ENCODE measurements at regions not wholly inside any gene's neighbourhood (a gene's known extent, or its start where the extent isn't known, plus 50 kb on each side); places are given as distances from the start of the nearest gene placed in this dataset.
A peak's percentile ranks its signal among the peaks of the same experiment; 100 is the strongest.

DNA sequence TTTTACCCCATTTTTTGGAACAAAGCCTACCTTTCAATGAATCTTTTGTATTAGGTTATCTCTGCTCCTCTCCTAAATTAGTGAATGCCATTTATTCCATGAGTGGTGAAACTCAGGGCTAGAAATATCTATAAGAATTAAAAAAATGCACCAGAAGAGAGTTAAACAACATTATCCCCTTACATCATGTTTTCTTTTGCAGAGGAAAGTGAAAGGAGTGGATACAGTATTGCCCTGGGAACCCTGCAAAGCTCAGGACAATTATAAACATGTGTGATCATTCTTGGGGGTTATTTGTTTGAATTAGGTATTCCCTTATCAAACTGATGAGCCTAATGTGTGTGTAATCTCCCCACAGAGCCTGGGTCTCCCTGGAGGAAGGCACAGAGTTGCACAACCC, 559.2 kb downstream of the RNF144A start:
- DNase-seq, result no peak

DNA sequence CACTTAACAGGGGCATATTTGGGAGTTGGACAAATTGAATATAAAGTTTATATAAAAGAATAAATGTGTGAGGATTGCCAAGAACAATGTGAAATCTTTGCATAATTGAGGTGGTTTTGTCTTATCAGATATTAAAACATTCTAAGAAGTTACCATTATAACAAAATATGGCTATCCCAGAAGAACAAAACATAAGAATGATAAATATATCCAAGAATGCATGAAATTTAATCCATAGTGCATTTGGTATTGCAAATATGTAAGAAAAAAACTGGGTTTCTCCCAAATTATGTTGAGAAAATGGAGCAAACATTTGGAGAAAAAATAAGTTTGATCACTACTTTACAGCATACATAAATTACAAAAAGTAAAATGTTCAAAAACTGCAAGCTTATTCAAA, 562.4 kb downstream of the RNF144A start:
- no peak for DNase-seq

DNA sequence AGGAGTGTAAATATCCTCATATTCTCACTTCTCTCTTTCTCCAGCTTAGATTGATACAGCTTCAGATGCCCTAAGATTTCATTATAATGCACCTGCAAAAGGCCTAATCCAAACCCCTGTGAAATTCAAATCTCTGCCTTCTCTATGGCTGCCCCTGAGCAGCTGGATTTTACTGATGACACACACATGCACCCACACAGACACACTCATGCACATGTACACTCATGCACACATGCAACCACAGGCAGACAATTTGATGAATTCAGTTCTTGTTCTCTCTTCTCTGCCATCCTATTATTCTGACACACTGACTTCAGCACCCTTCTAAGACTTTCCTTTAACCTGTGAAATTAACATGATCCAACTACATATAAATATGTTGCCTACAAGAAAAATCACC, 563.2 kb downstream of the RNF144A start:
- no peak for DNase-seq

DNA sequence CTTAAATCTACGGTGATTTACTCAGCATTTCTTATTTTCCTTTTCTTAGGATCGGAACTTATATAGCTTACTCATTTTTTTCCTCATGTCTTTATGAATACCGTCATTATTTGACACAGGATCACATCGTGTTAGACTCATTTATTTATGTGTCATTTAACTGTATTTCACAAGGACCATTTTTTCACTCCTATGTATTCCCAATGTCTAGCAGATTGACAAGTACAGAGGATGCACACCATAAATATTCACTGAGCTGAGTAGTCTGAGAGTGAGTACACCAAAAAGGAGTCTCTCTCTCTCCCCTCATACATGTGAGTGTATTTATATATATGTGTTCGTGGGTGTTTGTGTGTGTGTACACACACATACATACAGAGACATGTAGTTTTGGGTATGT, 573.5 kb downstream of the RNF144A start:
- no peak for DNase-seq

DNA sequence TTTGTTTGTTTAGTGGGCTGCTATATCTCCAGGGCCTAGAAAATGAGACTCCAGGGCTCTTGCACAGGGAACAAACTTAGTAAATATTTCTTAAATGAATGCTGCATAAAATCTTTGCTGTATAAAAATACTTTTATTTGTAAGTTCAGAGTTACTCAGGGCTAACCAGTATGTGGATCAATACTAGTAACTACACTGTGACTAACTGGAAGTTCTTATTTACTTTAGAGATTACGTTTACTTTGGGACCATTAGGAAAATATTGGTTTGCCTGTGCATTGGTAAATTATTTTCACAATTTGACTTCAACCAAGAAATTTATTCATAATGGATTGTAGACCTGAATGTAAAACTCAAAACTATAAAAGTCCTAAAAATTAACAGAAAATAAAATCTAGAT, 575.5 kb downstream of the RNF144A start:
- DNase-seq, result no peak

DNA sequence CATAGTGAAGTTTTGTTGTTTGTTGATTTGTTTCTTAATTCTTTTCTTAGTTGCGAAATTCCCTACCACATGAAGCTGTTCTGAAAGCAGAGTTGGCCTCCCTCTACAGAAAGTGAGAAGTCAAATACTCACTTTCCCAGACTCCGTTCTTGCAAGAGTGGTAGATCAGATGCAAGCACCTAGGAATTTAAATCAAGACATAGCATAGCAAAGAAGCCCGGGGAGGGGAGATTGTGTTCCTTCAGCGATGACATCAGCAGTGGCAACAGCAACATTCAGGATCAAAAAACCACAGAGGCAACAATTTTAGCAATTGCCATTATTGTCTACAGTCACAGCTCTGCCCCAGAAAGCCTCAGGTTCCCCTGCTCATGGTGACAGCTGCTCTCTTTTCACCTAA, 580.0 kb downstream of the RNF144A start:
- DNase-seq, result no peak

DNA sequence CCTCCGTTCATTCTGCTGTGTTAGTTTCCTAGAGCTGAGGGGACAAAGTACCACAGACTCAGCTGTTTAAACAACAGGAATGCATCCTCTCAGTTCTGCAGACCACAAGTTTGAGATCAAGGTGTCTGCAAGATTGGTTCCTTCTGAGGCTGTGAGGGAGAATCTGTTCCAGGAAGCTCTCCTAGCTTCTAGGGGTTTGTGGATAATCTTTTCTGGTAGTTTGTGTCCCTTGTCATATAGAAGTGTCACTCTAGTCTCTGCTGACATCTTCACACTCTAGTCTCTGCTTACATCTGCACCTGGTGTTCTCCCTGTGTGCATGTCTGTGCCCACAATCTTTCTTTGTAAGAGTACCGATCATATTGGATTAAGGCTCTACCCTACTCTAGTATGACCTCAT, 581.8 kb downstream of the RNF144A start:
- DNase-seq, result no peak

DNA sequence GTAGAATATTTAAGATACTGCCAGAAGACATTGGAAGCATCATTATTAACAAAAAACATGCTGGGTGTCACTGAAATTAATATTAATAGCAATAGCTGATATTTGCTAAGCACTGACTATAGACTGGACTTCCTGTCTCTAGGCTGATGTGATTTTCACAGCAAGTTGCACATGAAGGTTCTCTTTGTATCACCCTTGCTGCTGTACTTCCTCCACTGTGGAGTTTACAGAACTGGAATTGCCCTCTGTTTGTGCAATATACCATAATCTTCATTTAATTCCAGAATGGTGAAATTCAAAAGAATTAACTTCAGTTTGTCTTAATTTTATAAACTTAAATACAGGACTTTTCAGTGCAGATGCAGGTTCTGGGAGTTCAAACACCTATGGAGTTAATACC, 585.1 kb downstream of the RNF144A start:
- no peak for DNase-seq

DNA sequence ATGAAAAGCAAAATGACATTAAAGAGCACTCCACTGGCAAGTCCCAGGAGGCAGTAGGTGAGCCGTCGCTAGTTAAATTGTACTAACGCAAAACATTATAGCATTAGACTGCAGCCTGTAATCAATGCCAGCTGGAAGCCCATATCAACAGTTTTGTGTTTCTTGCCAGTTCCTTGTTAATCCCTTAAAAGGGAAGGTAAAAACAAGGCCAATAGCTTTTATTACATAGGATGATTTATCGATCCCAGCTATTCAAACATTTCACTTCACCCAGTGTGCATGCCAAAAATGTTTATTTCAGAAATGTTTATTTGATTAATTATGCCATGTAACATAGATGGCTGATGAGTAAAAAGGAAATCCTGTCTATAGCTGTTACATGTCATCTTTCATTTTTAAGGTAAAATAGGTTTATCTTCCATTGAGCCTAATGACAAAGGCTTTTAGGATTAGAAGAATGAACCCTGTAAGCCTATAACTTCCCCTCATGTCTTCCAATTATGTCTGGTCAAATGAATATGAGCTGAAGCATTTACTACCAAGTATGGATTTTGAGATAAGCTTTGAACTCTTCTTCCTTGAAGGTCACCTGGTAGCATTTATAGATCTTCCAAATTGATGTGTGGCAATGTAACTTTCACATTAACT, 591.2 kb downstream of the RNF144A start:
- no peak for DNase-seq

DNA sequence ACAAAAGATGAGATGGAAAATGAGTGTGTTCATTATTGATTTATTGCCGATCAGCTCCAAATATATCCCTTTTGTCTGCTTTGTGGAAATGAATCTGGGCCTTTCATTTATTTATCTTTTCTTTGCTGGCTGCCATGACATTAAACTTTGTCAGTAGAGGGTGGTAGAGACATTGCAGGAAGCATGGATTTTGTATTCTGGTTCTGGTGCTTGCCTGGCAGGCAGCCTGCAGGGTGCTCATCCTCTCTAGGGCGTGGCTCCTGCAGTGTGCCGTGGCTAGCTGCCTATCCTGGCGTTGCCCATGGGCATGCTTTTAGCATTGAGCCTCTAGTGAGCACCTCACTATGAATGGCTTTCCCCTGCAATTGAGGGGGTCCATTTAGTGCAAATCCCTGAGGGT, 593.1 kb downstream of the RNF144A start:
- DNase-seq, result no peak

DNA sequence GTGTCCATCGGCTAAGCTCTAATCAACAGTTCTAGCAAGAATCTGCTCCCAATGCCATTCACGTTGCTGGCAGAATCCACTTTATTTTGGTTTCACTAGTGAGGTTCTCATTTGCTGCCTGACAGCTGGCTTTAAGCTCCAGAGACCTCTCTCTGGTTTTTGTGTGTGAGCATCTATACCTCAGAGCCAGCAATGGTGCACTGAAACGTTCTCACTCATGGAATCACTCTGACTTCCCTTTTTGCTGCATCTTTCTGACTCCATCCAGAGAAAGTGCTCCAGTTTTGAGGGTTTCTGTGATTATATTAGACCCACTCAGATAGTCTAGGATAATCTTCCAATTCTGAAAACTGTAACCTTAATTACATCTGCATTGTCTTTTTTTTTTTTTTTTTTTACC, 596.6 kb downstream of the RNF144A start:
- DNase-seq, result no peak

DNA sequence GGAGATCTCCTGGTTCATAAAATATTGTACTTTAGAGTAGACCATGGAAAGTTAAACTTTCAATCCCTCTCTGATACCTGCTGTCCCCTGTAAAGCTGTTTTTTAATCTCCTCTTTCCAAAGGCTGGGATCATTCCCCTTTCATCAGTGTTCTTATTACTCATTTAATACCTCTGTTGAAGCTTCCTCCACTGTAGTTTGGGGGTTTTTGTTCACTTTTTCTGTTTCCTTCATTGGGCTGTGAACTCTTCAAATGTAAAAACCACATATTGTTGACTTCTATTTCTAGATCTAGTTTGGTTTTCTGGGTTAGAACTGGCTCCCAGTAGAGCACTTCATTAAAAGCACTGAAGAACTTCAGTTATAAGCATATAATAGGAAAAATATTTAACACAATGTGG, 598.1 kb downstream of the RNF144A start:
- DNase-seq, result no peak

DNA sequence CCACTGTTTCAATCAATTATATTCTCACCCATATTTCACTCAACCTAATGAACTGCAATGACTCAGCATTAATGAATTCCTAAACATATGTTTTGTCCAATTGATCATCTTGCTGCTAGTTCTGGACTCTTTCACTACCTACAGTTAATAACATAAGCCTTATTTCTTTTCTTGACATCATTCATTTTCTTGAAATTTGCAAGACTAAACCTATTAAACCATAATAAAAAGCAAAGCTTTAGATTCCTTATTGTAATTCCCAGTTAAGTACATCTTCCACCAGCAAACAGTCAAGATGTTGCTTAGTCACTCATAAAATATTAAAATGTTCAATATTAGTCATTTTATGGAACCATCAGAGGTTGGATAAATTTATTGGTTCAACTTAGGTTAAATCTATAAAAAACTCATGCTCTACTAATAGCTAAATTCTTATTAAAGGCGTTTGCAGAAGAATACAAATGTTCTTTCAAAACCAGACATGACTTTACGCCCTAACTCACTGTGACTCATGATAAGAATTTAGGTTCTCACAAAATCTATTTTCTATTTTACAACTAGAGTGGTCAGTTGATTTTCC, 599.4 kb downstream of the RNF144A start:
- no peak for DNase-seq

DNA sequence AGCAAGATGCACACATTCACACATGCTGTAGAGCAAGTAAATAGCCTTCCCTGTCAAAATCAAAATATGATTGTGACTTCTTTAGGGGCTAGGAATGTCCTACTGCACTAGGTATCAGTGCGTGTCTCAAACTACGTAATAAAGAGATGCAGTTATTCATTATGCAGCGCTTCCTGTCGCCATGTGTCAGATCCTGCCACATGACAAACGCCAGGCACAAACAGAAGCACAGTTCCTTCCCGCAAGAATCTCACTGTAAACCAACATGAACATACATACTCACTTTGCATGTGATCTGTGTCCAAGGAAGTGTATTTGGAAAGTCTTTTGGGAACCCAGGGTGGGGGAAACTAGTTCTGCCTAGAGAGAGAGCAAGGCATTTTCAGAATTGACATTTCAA, 599.9 kb downstream of the RNF144A start:
- peak; percentile 34 for DNase-seq

DNA sequence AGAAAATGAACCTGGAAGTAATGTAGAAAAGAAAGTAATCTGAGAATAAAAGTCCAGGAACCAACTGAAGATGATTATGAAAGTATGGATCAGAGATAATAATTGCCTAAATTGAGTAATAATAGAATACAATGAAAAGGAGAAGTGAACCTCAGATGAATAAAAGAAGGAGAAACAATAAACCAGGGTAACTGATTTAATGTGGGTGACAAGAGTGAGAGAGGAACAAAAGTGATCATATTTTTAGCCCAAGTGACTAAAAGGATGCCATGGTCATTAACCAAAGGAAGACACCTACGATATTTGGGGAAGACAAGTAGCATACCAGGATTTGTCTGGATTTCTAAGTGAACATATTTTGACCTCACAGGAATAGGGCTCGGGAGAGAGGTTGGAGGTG, 600.6 kb downstream of the RNF144A start:
- no peak for DNase-seq

DNA sequence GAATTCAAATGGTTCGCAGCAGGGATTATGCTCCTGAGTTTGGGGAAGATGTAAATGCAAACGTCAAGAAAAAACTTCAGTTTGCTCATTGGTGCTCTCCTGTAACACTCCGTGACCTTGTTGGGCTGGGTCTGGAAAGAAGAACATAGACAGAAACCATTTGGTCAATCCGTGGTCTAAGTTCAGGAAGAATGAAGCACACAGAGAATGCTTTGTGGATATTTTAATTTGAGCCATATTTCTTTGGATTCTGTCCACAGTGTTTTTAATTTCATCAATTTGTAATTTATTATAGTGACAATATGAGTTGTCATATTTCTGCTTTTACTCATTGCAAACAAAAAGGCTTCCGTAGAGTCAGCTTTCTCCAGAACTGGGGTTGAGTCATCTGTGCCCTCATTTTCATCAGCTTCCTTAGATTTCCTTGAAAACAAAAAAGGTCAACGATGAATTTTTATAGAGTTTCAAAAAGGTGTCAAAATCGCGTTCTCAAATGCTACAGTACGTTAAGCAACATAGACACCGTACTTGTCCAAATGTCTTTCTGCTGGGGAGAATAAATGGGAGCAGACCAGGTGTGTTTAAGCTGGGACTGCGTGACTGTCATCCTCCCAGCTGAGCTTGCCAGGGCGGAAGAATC, 606.4 kb downstream of the RNF144A start:
- no peak for DNase-seq

DNA sequence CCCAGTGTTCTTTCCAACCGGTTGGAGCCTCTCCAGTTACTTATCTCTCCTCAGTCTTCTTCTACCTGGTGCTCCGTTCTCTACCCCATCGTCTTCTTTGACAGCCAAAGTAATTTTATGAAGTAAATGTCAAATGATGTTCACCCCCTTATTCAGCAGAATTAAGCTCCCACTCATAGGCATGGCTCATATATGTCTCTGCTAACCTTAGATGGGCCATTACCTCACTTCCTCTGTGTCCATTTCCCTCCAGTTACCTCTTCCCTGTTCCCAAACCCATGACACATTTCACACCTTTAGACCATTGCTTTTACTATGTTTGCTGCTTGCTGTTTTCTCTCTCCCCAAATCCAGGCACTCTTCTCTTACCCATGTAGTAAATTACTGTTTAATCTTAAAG, 607.0 kb downstream of the RNF144A start:
- no peak for DNase-seq

DNA sequence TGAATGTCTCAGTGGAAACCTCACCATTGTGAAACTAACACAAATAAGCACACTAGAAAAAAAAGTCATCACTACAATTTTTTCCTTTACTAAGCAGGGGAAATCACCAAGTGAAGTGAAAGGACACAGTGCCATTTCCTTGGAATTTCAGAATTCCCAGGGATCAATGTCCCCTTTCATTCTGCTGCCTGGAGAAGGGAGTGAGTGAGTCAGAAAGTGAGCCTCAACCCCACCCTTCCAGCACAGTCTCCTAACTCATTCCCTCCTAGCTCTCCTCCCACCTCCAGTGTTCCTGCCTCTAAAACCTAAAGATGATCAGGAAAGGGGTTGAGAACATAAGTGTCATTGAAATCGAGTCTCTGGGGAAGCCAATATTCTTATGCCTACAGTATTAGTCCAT, 608.5 kb downstream of the RNF144A start:
- no peak for DNase-seq

DNA sequence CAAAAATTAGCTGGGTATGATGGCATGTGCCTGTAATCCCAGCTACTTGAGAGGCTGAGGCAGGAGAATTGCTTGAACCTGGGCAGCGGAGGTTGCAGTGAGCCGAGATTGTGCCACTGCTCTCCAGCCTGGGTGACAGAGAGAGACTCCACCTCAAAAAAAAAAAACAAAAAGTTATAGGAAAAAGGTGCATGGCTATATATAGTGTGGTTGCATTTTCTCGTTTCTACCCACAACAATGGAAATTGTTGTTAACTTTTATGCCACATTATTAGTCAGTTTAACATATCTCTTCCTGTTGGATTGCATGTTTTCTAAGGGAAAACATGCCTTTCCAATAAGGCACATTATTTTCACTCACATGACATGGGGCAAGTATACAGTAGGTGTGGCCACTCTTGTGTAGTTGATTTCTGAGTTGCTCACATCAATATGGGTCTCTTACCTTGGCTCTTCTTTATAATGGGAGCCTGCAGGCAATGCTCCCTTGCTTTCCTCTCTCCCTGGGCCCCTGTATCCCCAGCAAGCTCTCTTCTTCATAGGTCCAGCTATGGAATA, 610.0 kb downstream of the RNF144A start:
- DNase-seq, result no peak

DNA sequence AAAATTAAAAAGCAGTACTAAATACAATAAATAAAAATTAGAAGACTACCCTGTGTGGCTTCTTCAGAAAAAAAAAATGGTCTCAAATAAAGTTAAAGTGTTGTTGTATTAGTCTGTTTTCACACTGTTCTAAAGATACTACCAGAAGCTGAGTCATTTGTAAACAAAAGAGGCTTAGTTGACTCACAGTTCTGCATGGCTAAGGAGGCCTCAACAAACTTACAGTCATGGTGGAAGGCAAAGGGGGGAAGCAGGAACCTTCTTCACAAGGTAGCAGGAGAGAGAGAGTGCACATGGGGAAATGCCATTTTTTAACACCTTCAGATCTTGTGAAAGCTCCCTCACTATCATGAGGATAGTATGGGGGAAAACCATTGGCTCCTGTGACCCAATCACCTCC, 612.8 kb downstream of the RNF144A start:
- DNase-seq, result no peak

DNA sequence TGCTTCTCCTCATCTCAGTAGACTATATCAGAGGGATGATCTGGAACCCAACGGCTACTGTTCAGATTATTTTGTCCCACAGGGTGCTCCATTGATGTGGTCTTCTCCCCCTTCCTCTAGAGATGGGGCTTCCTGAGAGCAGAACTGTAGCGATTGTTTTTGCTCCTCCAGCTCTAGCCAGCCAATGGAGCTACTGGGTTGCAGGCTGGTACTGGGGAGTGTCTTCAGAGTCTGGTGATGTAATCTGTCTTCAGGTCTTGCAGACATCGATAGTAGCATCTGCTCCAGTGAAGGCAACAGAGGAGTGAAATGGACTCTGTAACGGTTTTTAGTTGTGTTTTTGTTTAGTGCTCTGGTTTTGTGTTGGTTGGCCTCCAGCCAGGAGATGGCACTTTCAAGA, 621.9 kb downstream of the RNF144A start:
- peak; percentile 21 for DNase-seq

DNA sequence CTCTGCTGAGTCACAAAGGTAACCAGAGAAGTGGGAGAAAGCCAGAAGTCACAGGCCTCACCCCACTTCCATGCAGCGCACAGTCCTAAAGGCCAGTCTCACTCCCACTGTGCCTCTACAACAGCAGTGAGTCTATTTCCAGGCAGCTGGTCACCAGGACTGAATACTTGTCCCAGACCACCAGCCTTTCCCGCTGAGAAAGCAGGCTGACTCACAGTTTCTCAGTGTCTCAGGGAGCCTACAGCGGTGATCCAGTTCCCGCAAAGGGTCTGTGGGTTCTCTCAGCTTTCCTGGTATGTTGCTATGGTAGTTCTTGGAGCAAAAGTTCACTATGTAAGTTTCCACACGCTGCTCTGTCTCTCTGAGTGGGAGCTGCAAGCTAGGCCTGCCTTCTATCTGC, 622.5 kb downstream of the RNF144A start:
- DNase-seq, result no peak

DNA sequence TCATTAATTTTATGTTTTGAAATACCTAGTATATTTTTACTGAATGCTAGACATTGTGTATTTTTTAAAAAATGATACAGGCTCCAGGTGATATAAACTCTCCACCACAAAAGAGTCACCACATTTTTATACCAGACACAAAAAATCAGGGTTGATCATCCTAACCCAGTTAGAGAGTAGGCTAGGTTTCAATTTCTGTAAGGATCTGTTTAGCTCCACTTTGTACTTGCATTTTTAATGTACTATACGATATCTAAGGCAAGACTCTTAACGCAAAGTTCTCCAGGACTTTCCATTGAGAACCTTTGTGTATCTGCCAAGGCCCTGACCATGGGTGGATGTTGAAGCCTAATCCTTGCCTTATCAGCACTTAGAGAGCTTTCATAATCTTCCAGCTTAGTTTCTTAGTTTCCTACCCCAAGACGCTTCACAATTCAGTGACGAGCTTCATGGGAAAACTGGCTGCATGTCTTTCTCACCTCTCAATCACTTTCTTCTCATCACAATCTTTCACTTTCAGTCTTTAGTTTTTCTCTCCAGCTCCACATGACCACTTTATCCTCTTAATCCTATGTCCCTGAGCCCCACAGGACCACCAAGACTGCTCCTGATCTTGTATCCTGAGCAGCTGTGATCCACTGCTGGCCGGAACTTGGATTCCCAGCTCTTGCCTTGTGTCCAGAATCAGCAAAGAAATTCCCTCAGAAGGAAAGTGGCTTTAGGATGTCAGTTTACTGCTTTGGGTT, 635.8 kb downstream of the RNF144A start:
- no peak for DNase-seq

DNA sequence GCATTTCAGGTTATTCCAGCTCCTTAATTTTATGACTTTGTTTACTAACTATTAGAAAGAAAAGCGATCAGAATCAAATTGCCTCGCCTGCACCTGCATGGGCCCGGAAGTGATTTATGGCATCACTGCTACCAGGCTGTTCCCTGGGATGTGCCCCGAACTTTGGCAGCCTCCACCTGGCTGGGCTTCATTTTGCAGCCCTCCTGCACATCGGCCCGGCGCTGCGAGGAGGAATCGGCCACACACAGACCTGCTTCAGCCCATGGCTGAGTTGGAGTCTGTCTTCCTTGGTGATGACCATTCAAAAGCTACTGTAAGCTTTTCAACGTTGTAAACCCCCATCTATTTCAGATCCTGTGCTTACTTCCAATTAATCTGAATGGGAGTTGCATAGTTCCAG, 638.0 kb downstream of the RNF144A start:
- no peak for DNase-seq
